Transverse colon (tissue), 4 donors: ENCODE measurements at regions not wholly inside any gene's neighbourhood (a gene's known extent, or its start where the extent isn't known, plus 50 kb on each side); places are given as distances from the start of the nearest gene placed in this dataset.

Experiments
- CTCF ChIP-seq, 5 experiments: fragments of 200-600 bp in 3 of 5; fragments of 450-650 bp in 2 of 5; sonication (generic) in 3 of 5; IDR thresholded peaks; 1 replicate in 2 of 5; 2 replicates in 3 of 5; pipeline ENCODE4 v1.5.1; 2016 to 2017; ENCODE audit warnings: antibody characterized with exemption in 5 of 5, inconsistent platforms in 3 of 5, mild to moderate bottlenecking in 2 of 5, moderate library complexity in 1 of 5
- POLR2A ChIP-seq: fragments of 450-650 bp; IDR thresholded peaks from one replicate; pipeline ENCODE4 v1.6.1; 2016; ENCODE audit warnings: antibody characterized with exemption, mild to moderate bottlenecking, moderate library complexity
- POLR2AphosphoS5 ChIP-seq, 3 donors: sonication (generic); formaldehyde crosslinking; IDR thresholded peaks; one replicate each; pipeline ENCODE4 v1.6.1; 2016; ENCODE audit warnings: antibody characterized with exemption in 3 of 3

GRCh38 chr5:142492781-142493281, 168.0 kb upstream of the SPRY4 start:
- TF ChIP-seq CTCF (IDR thresholded peaks at IDR 0.05) (no peak), POLR2AphosphoS5 (IDR thresholded peaks at IDR 0.05) (no peak), POLR2A (no peak)
